ENCODE measurements at regions not wholly inside any gene's neighbourhood (a gene's known extent, or its start where the extent isn't known, plus 50 kb on each side); places are given as distances from the start of the nearest gene placed in this dataset.

DNA sequence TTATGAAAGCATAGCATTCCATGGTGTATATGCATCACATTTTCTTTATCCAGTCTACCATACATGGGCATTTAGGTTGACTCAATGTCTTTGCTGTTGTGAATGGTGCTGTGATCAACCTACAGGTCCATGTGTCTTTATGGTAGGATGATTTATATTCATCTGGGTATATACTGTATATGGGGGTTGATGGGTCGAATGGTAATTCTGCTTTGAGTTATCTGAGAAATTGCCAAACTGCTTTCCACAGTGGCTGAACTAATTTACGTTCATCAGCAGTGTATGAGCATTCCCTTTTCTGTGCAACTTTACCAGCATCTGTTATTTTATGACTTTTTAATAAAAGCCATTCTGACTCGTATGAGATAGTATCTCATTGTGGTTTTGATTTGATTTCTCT, 662.4 kb upstream of the BCHE start:
- Mint-ChIP-seq H3K36me3 (no peaks in the 10 kb centered on the region), H3K9me3 (peaks cover 6% of the 10 kb centered on the region), H3K4me3 (no peak overlapping the region), H3K27ac (peak overlapping the region; percentile 93), H3K27me3 (ENCODE audit: low read depth) (no peaks in the 10 kb centered on the region), H3K4me1 (peaks cover 27% of the 10 kb centered on the region)
- no peak for DNase-seq (ENCODE audit: low spot score in 2 of 2, unreplicated experiment in 2 of 2)
- TF ChIP-seq, protein P1, sequence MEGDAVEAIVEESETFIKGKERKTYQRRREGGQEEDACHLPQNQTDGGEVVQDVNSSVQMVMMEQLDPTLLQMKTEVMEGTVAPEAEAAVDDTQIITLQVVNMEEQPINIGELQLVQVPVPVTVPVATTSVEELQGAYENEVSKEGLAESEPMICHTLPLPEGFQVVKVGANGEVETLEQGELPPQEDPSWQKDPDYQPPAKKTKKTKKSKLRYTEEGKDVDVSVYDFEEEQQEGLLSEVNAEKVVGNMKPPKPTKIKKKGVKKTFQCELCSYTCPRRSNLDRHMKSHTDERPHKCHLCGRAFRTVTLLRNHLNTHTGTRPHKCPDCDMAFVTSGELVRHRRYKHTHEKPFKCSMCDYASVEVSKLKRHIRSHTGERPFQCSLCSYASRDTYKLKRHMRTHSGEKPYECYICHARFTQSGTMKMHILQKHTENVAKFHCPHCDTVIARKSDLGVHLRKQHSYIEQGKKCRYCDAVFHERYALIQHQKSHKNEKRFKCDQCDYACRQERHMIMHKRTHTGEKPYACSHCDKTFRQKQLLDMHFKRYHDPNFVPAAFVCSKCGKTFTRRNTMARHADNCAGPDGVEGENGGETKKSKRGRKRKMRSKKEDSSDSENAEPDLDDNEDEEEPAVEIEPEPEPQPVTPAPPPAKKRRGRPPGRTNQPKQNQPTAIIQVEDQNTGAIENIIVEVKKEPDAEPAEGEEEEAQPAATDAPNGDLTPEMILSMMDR (IDR thresholded peaks at IDR 0.05; ENCODE audit: unreplicated experiment): no peak

GRCh38 chr3:166498446-166498845, 661.2 kb upstream of the BCHE start:
- H3K4me1 Mint-ChIP-seq: peaks cover 27% of the 10 kb centered on the region
- H3K36me3 Mint-ChIP-seq: no peaks in the 10 kb centered on the region
- no peaks in the 10 kb centered on the region for H3K27me3 Mint-ChIP-seq (ENCODE audit: low read depth)
- TF ChIP-seq, protein P1 (IDR thresholded peaks at IDR 0.05; ENCODE audit: unreplicated experiment): no peak
- peak overlapping the region; percentile 92 for H3K27ac Mint-ChIP-seq
- peaks cover 4% of the 10 kb centered on the region for H3K9me3 Mint-ChIP-seq
- H3K4me3 Mint-ChIP-seq: peak overlapping the region; percentile 14
- DNase-seq (ENCODE audit: low spot score in 2 of 2, unreplicated experiment in 2 of 2): no peak

DNA sequence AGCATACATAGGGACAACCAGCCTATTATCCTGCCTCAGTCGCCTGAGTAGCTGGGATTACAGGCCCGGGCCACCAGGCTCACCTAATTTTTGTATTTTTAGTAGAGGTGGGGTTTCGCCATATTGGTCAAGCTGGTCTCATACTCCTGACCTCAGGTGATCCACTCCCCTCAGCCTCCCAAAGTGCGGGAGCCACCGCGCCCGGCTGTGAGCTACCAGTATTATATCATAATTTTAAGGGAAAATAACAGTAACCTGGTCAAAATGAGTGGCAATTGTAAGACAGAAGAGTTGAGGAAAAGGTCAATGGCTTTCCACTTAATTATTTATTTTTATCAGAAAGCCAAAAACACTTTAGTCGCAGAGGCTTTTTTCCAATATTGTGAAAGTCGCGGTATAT, 652.6 kb upstream of the BCHE start:
- Mint-ChIP-seq H3K27me3 (ENCODE audit: low read depth) (no peaks in the 10 kb centered on the region), H3K36me3 (no peaks in the 10 kb centered on the region), H3K4me3 (no peak overlapping the region), H3K4me1 (peaks cover 7% of the 10 kb centered on the region), H3K9me3 (no peaks in the 10 kb centered on the region), H3K27ac (no peak overlapping the region)
- no peak for DNase-seq (ENCODE audit: low spot score in 2 of 2, unreplicated experiment in 2 of 2)
- TF ChIP-seq, protein P1 (IDR thresholded peaks at IDR 0.05; ENCODE audit: unreplicated experiment): no peak

DNA sequence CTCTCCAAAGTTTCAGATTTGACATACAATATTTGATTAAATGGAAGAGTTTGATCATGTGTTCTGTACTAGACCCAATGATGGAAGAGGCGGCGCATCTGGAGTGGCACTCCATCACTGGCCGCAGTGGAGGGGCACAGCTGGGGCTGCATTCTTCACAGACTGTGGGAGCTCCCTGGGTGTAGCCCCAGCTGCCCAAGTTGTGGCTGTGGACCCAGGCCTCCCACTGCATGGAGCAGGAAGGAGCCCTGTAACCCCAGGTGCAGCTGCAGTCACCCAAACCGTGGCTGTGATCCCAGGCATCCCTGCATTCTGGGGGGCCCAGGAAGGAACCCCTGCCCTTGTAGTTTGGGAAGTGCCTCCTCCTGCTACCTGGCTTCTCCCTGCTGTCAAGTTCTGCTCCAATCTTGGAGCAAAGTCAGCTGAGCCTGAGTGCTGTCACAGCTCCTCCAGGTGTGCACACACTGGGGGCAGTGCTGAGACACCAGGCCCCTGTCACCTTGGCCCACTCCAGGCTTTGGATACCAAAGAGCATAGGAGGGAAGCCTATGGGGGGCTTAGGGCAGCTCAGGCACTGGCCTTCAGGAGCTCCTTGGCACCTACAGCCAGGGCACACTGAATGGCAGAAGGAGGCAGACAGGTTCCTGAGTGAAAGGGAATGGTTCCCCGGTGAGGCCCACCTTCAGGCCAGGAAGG, 651.9 kb upstream of the BCHE start:
- no peak overlapping the region for H3K27ac Mint-ChIP-seq
- H3K4me3 Mint-ChIP-seq: no peak overlapping the region
- peaks cover 7% of the 10 kb centered on the region for H3K4me1 Mint-ChIP-seq
- H3K9me3 Mint-ChIP-seq: no peaks in the 10 kb centered on the region
- TF ChIP-seq, protein P1 (IDR thresholded peaks at IDR 0.05; ENCODE audit: unreplicated experiment): no peak
- DNase-seq (ENCODE audit: low spot score in 2 of 2, unreplicated experiment in 2 of 2): no peak
- H3K36me3 Mint-ChIP-seq: no peaks in the 10 kb centered on the region
- H3K27me3 Mint-ChIP-seq (ENCODE audit: low read depth): no peaks in the 10 kb centered on the region

DNA sequence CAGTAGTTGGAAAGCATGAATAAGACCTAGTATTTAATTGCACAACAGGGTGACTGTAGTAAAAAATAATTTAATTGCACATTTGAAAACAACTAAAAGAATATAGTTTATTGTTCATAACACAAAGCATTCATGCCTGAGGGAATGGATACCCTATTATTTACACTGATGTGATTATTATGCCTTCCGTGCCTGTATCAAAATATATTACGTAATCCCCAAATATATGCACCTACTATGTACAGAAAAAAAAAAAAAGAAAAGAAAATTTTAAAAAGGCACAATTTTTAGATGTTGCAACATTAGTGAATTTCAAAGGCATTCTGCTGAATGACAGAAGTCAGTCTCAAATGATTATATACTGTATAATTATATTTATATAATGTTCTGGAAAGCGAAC, 647.2 kb upstream of the BCHE start:
- TF ChIP-seq, protein P1 (IDR thresholded peaks at IDR 0.05; ENCODE audit: unreplicated experiment): no peak
- Mint-ChIP-seq H3K36me3 (no peaks in the 10 kb centered on the region), H3K9me3 (peaks cover 16% of the 10 kb centered on the region), H3K4me3 (no peak overlapping the region), H3K4me1 (peaks cover 4% of the 10 kb centered on the region), H3K27me3 (ENCODE audit: low read depth) (no peaks in the 10 kb centered on the region), H3K27ac (no peak overlapping the region)
- no peak for DNase-seq (ENCODE audit: low spot score in 2 of 2, unreplicated experiment in 2 of 2)
